ENCODE measurements at regions not wholly inside any gene's neighbourhood (a gene's known extent, or its start where the extent isn't known, plus 50 kb on each side); places are given as distances from the start of the nearest gene placed in this dataset.

DNA sequence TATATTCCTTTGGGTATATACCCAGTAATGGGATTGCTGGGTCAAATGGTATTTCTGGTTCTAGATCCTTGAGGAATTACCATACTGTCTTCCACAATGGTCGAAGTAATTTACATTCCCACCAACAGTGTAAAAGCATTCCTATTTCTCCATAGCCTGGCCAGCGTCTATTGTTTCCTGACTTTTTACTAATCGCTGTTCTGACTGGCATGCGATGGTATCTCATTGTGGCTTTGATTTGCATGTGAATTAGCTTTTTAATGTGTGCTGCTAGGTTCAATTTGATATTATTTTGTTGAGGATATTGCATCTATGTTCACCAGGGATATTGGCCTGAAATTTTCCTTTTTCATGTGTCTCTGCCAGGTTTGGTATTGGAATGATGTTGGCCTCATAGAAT lies 67.4 kb upstream of the VRK2 start:
- TF ChIP-seq POLR2A (IDR thresholded peaks at IDR 0.05) = no peak
- TF ChIP-seq, protein P1, sequence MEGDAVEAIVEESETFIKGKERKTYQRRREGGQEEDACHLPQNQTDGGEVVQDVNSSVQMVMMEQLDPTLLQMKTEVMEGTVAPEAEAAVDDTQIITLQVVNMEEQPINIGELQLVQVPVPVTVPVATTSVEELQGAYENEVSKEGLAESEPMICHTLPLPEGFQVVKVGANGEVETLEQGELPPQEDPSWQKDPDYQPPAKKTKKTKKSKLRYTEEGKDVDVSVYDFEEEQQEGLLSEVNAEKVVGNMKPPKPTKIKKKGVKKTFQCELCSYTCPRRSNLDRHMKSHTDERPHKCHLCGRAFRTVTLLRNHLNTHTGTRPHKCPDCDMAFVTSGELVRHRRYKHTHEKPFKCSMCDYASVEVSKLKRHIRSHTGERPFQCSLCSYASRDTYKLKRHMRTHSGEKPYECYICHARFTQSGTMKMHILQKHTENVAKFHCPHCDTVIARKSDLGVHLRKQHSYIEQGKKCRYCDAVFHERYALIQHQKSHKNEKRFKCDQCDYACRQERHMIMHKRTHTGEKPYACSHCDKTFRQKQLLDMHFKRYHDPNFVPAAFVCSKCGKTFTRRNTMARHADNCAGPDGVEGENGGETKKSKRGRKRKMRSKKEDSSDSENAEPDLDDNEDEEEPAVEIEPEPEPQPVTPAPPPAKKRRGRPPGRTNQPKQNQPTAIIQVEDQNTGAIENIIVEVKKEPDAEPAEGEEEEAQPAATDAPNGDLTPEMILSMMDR (IDR thresholded peaks at IDR 0.05) = no peak
